DOHH2 (cell line): ENCODE measurements at regions not wholly inside any gene's neighbourhood (a gene's known extent, or its start where the extent isn't known, plus 50 kb on each side); places are given as distances from the start of the nearest gene placed in this dataset.

Experiments used
- H3F3A ChIP-seq: fragments of 200-600 bp; sonication (generic), shearing (Covaris generic); 2 replicates; pipeline ENCODE4 v1.6.0; 2016; ENCODE audit warnings: antibody characterized with exemption, mild to moderate bottlenecking; ENCODE audit not compliant: control insufficient read depth, insufficient read depth
- H3K27ac ChIP-seq: fragments of 200-600 bp; sonication (generic); 2 replicates; pipeline ENCODE4 v1.5.1; 2014; ENCODE audit warnings: low read depth, mild to moderate bottlenecking, low read length, moderate library complexity
- H3K27me3 ChIP-seq: fragments of 200-600 bp; sonication (generic); 2 replicates; pipeline ENCODE4 v1.6.1; 2014; ENCODE audit warnings: mild to moderate bottlenecking, low read length, mixed read lengths; ENCODE audit not compliant: control insufficient read depth
- H3K36me3 ChIP-seq: fragments of 200-600 bp; sonication (generic); 2 replicates; pipeline ENCODE4 v1.6.1; 2014; ENCODE audit warnings: mild to moderate bottlenecking, low read length, moderate library complexity, mixed read lengths; ENCODE audit not compliant: control insufficient read depth
- H3K4me1 ChIP-seq: fragments of 200-600 bp; sonication (generic); 2 replicates; pipeline ENCODE4 v1.6.1; 2014; ENCODE audit warnings: mild to moderate bottlenecking, low read length, mixed read lengths; ENCODE audit not compliant: control insufficient read depth
- H3K4me2 ChIP-seq: fragments of 200-600 bp; sonication (generic); 2 replicates; pipeline ENCODE4 v1.6.0; 2014; ENCODE audit warnings: mild to moderate bottlenecking, low read length, moderate library complexity
- H3K4me3 ChIP-seq: fragments of 200-600 bp; sonication (generic); 2 replicates; pipeline ENCODE4 v1.5.1; 2014; ENCODE audit warnings: mild to moderate bottlenecking, low read length, mixed read lengths
- H3K79me2 ChIP-seq: fragments of 200-600 bp; sonication (generic); 2 replicates; pipeline ENCODE4 v1.6.1; 2014; ENCODE audit warnings: mild to moderate bottlenecking, low read length, mixed read lengths; ENCODE audit not compliant: control insufficient read depth
- H3K9me2 ChIP-seq: fragments of 200-600 bp; sonication (generic); replicated peaks from 2 replicates; pipeline ENCODE4 v1.6.1; 2014; ENCODE audit warnings: mild to moderate bottlenecking, low read length, mixed read lengths; ENCODE audit not compliant: control insufficient read depth
- H3K9me3 ChIP-seq: fragments of 200-600 bp; sonication (generic); 2 replicates; pipeline ENCODE4 v1.6.1; 2014; ENCODE audit warnings: antibody characterized with exemption, low read length, mixed read lengths; ENCODE audit not compliant: control insufficient read depth, insufficient read depth
- H4K20me1 ChIP-seq: fragments of 200-600 bp; sonication (generic); 2 replicates; pipeline ENCODE4 v1.6.0; 2014; ENCODE audit warnings: low read depth, mild to moderate bottlenecking, antibody characterized with exemption, low read length, moderate library complexity; ENCODE audit not compliant: control insufficient read depth, insufficient read depth
- CTCF ChIP-seq: fragments of 200-600 bp; sonication (generic); IDR thresholded peaks from one replicate; pipeline ENCODE4 v1.5.1; 2014; ENCODE audit warnings: antibody characterized with exemption, mild to moderate bottlenecking, low read depth, low read length; ENCODE audit not compliant: poor library complexity, severe bottlenecking
- EZH2phosphoT487 ChIP-seq: fragments of 200-600 bp; sonication (generic); IDR thresholded peaks from 2 replicates; pipeline ENCODE4 v1.6.1; 2017; ENCODE audit warnings: borderline replicate concordance, mild to moderate bottlenecking, antibody characterized with exemption, low read length, moderate library complexity, mixed read lengths

GRCh38 chr4:100875296-100876068 lies 357.7 kb upstream of the EMCN start:
- no peaks in the 10 kb centered on the region for H3K9me3 ChIP-seq
- H3K9me2 ChIP-seq: no peaks in the 10 kb centered on the region
- no peaks in the 10 kb centered on the region for H3K27me3 ChIP-seq
- H3K27ac ChIP-seq: no peak overlapping the region
- no peaks in the 10 kb centered on the region for H3K79me2 ChIP-seq
- no peaks in the 10 kb centered on the region for H4K20me1 ChIP-seq
- H3F3A ChIP-seq: no peaks in the 10 kb centered on the region
- H3K36me3 ChIP-seq: no peaks in the 10 kb centered on the region
- H3K4me3 ChIP-seq: no peak overlapping the region
- no peaks in the 10 kb centered on the region for H3K4me1 ChIP-seq
- no peak overlapping the region for H3K4me2 ChIP-seq
- no peak for TF ChIP-seq CTCF
- no peak for TF ChIP-seq EZH2phosphoT487

- Histone ChIP-seq H3K9me3 (no peaks in the 10 kb centered on the region), H4K20me1 (no peaks in the 10 kb centered on the region), H3K27ac (no peak overlapping the region), H3F3A (no peaks in the 10 kb centered on the region), H3K79me2 (no peaks in the 10 kb centered on the region), H3K27me3 (no peaks in the 10 kb centered on the region), H3K9me2 (no peaks in the 10 kb centered on the region), H3K4me3 (no peak overlapping the region), H3K4me2 (no peak overlapping the region), H3K4me1 (no peaks in the 10 kb centered on the region), H3K36me3 (no peaks in the 10 kb centered on the region)
- TF ChIP-seq CTCF (no peak), EZH2phosphoT487 (no peak)
These were observed 355.0 kb upstream of the EMCN start for GRCh38 chr4:100872811-100873210.

- TF ChIP-seq EZH2phosphoT487 (no peak), CTCF (no peak)
- Histone ChIP-seq H3K79me2 (no peaks in the 10 kb centered on the region), H3K27ac (no peak overlapping the region), H3K27me3 (no peaks in the 10 kb centered on the region), H3K4me3 (no peak overlapping the region), H3K4me1 (no peaks in the 10 kb centered on the region), H3K9me3 (no peaks in the 10 kb centered on the region), H3K36me3 (no peaks in the 10 kb centered on the region), H3F3A (no peaks in the 10 kb centered on the region), H3K9me2 (no peaks in the 10 kb centered on the region), H4K20me1 (no peaks in the 10 kb centered on the region), H3K4me2 (no peak overlapping the region)
These were observed 353.3 kb upstream of the EMCN start for GRCh38 chr4:100870940-100871772.
